ENCODE measurements at regions not wholly inside any gene's neighbourhood (a gene's known extent, or its start where the extent isn't known, plus 50 kb on each side); places are given as distances from the start of the nearest gene placed in this dataset.

DNA sequence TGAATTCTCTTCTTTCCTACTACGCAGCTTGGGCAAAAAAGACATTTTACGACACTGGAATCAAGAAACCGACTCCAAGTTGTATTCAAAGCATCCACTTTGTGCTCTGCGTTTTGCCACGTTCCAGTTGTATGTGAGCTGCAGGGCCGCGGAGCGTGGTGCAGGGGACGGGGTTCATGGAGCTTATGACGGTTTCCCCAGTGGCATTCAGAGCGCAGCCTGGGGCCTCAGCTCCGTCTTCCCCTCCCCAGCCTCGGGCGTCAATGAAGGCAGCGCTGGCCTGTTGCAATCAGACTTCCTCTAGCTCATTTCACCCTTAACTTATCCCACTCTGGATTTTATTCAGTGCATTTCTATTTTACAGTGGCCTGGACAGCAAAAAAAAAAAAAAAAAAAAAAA, 403.4 kb upstream of the KLF6 start:
- no peak overlapping the region for H3K4me3 ChIP-seq (ENCODE audit: low read depth in 1 of 2, low read length in 2 of 2)
- H3K27me3 ChIP-seq (ENCODE audit: insufficient read depth, low read length, poor library complexity) = no peaks in the 10 kb centered on the region
- H4K20me1 ChIP-seq (ENCODE audit: insufficient read depth, low read length) = no peaks in the 10 kb centered on the region
- no peaks in the 10 kb centered on the region for H3K9me3 ChIP-seq (ENCODE audit: insufficient read depth, low read length, severe bottlenecking)
- TF ChIP-seq EZH2 (IDR thresholded peaks at IDR 0.05; ENCODE audit: borderline replicate concordance, low read depth, low read length, severe bottlenecking) = no peak
- TF ChIP-seq, protein P1, sequence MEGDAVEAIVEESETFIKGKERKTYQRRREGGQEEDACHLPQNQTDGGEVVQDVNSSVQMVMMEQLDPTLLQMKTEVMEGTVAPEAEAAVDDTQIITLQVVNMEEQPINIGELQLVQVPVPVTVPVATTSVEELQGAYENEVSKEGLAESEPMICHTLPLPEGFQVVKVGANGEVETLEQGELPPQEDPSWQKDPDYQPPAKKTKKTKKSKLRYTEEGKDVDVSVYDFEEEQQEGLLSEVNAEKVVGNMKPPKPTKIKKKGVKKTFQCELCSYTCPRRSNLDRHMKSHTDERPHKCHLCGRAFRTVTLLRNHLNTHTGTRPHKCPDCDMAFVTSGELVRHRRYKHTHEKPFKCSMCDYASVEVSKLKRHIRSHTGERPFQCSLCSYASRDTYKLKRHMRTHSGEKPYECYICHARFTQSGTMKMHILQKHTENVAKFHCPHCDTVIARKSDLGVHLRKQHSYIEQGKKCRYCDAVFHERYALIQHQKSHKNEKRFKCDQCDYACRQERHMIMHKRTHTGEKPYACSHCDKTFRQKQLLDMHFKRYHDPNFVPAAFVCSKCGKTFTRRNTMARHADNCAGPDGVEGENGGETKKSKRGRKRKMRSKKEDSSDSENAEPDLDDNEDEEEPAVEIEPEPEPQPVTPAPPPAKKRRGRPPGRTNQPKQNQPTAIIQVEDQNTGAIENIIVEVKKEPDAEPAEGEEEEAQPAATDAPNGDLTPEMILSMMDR (IDR thresholded peaks at IDR 0.05; ENCODE audit: borderline replicate concordance, extremely low read depth, low read length, poor library complexity, severe bottlenecking) = no peak
- DNase-seq (no peak), ATAC-seq (ENCODE audit: insufficient read depth, low read depth) (no peak)
- no peak overlapping the region for H3K4me2 ChIP-seq (ENCODE audit: insufficient read depth, low read length)
- no peak overlapping the region for H3K27ac ChIP-seq (ENCODE audit: low read length)
- no peaks in the 10 kb centered on the region for H3K36me3 ChIP-seq (ENCODE audit: insufficient read depth, low read length)
- H2AFZ ChIP-seq (ENCODE audit: low read depth, low read length) = no peak overlapping the region
- H3K9ac ChIP-seq (ENCODE audit: low read depth, low read length) = no peak overlapping the region
- no peaks in the 10 kb centered on the region for H3K79me2 ChIP-seq (ENCODE audit: insufficient read depth, low read length)
- H3K4me1 ChIP-seq (ENCODE audit: insufficient read depth, low read length) = no peaks in the 10 kb centered on the region

DNA sequence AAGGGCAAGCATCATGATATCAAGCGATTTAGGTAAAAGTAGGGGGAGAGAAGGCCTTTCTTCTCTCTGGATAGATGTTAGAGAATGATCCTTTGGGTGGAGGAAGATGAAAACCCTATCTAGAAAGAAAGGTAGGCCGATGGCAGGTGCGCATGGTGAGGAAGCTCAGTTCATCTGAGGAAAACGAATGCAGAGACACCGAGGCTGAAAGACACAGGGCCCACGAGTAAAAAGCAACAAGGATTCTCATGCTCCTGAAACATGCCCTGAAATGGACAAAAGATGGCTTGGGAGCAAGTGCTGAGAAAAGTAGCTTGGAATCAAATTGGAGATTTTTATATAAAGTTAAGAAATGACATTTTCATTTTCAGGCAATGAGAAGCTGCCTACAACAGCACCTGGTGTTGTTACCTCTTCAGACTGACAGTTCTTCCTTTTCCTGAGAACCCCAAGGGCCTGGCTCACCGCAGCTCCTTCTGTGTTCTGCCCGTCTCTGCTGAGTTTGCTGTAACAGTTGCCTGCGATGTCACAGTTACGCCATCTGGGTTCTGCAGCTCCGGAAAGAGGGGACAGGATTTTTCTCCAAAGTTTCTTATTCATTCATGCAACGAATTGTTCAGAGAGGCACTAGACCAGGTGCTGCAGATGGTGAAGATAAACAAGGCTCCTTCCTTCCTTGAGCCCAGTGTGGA, 402.0 kb upstream of the KLF6 start:
- no peak for TF ChIP-seq EZH2 (IDR thresholded peaks at IDR 0.05; ENCODE audit: borderline replicate concordance, low read depth, low read length, severe bottlenecking)
- TF ChIP-seq, protein P1 (IDR thresholded peaks at IDR 0.05; ENCODE audit: borderline replicate concordance, extremely low read depth, low read length, poor library complexity, severe bottlenecking) = no peak
- H4K20me1 ChIP-seq (ENCODE audit: insufficient read depth, low read length) = no peaks in the 10 kb centered on the region
- no peaks in the 10 kb centered on the region for H3K27me3 ChIP-seq (ENCODE audit: insufficient read depth, low read length, poor library complexity)
- H2AFZ ChIP-seq (ENCODE audit: low read depth, low read length) = no peak overlapping the region
- no peaks in the 10 kb centered on the region for H3K4me1 ChIP-seq (ENCODE audit: insufficient read depth, low read length)
- no peaks in the 10 kb centered on the region for H3K79me2 ChIP-seq (ENCODE audit: insufficient read depth, low read length)
- H3K9me3 ChIP-seq (ENCODE audit: insufficient read depth, low read length, severe bottlenecking) = no peaks in the 10 kb centered on the region
- H3K36me3 ChIP-seq (ENCODE audit: insufficient read depth, low read length) = no peaks in the 10 kb centered on the region
- peak; percentile 48 for DNase-seq
- H3K4me3 ChIP-seq (ENCODE audit: low read depth in 1 of 2, low read length in 2 of 2) = no peak overlapping the region
- ATAC-seq (ENCODE audit: insufficient read depth, low read depth) = peak; percentile 77
- no peak overlapping the region for H3K4me2 ChIP-seq (ENCODE audit: insufficient read depth, low read length)
- no peak overlapping the region for H3K9ac ChIP-seq (ENCODE audit: low read depth, low read length)
- H3K27ac ChIP-seq (ENCODE audit: low read length) = no peak overlapping the region

DNA sequence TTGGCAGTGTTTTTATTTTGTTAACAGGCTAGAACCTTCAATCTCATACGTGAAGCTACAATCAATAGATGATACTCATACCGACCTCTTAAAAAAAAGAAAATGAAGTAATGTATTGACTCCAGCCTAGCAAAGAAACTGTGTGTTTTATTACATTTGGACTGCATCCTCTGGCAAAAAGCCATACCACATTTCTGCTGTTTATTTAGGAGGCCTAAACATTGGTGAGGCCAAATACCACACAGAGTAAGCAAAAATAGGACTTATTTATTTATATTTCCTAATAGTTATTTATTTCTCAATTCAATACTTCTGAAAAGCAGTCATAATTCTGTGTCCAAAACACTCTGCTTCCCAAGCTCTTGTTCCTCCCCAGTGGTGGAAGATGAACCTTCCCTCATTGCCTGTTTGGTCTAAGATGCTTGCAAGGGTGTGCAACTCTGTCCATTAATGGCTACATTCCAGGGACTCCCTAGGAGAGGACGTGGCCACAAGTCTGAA, 398.8 kb upstream of the KLF6 start:
- no peak overlapping the region for H2AFZ ChIP-seq (ENCODE audit: low read depth, low read length)
- no peak overlapping the region for H3K4me3 ChIP-seq (ENCODE audit: low read depth in 1 of 2, low read length in 2 of 2)
- no peak for TF ChIP-seq EZH2 (IDR thresholded peaks at IDR 0.05; ENCODE audit: borderline replicate concordance, low read depth, low read length, severe bottlenecking)
- TF ChIP-seq, protein P1 (IDR thresholded peaks at IDR 0.05; ENCODE audit: borderline replicate concordance, extremely low read depth, low read length, poor library complexity, severe bottlenecking) = no peak
- ATAC-seq (ENCODE audit: insufficient read depth, low read depth) (no peak), DNase-seq (no peak)
- no peaks in the 10 kb centered on the region for H3K27me3 ChIP-seq (ENCODE audit: insufficient read depth, low read length, poor library complexity)
- H3K9ac ChIP-seq (ENCODE audit: low read depth, low read length) = no peak overlapping the region
- no peak overlapping the region for H3K4me2 ChIP-seq (ENCODE audit: insufficient read depth, low read length)
- H3K9me3 ChIP-seq (ENCODE audit: insufficient read depth, low read length, severe bottlenecking) = no peaks in the 10 kb centered on the region
- H3K4me1 ChIP-seq (ENCODE audit: insufficient read depth, low read length) = no peaks in the 10 kb centered on the region
- H4K20me1 ChIP-seq (ENCODE audit: insufficient read depth, low read length) = no peaks in the 10 kb centered on the region
- H3K36me3 ChIP-seq (ENCODE audit: insufficient read depth, low read length) = no peaks in the 10 kb centered on the region
- no peaks in the 10 kb centered on the region for H3K79me2 ChIP-seq (ENCODE audit: insufficient read depth, low read length)
- H3K27ac ChIP-seq (ENCODE audit: low read length) = no peak overlapping the region

Data from DND-41 (cell line).